ENCODE measurements at regions not wholly inside any gene's neighbourhood (a gene's known extent, or its start where the extent isn't known, plus 50 kb on each side); places are given as distances from the start of the nearest gene placed in this dataset.

DNA sequence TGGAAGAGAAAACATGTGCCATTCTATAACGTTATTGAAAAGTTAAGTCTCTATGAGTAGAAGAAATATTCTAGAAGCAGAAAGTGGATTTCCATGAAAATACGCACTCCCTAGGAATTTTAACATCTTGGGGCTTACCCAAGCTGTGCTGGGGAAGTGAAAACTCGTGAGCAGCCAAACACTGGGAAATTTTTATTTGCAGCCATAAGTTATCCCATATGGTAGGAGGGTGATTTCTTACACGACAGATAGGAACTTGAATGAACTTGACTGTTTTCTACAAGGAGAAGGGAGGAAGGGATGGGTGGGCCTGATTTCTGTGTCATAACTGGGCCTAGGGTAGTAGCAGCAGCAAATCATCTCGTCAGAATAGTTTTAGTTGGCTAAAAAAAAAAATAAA lies 272.6 kb downstream of the ETAA1 start:
- Histone ChIP-seq H3K27me3 (ENCODE audit: low read depth) (no peaks in the 10 kb centered on the region; the same call in 1 of the 2 replicates), H3K4me3 (no peak overlapping the region), H3K9me3 (no peaks in the 10 kb centered on the region), H3K36me3 (replicated peaks) (no peaks in the 10 kb centered on the region), H3K4me1 (no peaks in the 10 kb centered on the region)
- no peak for DNase-seq (ENCODE audit: low spot score in 2 of 2)
- in situ Hi-C loops (cut with MboI; ENCODE audit: low sequenced_read_pairs): no loop called here

DNA sequence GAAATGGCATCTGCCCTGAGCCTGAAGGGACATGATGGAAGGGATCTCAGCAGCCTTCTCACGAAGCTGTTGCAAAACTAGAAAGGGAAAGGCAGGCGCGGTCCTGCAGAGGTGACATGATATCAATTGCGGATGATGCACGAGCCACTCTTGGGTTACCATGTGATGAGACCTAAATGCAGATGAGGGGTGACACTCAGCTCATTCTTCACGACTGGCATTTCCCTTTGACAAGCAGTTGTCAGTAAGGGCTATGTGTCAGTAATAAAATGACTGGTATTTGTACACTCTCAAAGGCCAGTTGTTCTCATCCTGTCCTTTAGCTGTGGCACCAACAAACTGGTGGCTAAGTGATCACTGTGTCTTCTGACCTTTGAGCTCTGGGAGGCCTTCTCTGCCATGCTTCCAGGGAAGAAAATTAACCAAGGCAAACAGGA lies 273.6 kb downstream of the ETAA1 start:
- H3K27me3 ChIP-seq (ENCODE audit: low read depth): no peaks in the 10 kb centered on the region; the same call in 1 of the 2 replicates
- no peak overlapping the region for H3K4me3 ChIP-seq
- in situ Hi-C loops (cut with MboI; ENCODE audit: low sequenced_read_pairs): no loop called here
- no peaks in the 10 kb centered on the region for H3K36me3 ChIP-seq (replicated peaks)
- no peaks in the 10 kb centered on the region for H3K9me3 ChIP-seq
- no peak for DNase-seq (ENCODE audit: low spot score in 2 of 2)
- no peaks in the 10 kb centered on the region for H3K4me1 ChIP-seq

DNA sequence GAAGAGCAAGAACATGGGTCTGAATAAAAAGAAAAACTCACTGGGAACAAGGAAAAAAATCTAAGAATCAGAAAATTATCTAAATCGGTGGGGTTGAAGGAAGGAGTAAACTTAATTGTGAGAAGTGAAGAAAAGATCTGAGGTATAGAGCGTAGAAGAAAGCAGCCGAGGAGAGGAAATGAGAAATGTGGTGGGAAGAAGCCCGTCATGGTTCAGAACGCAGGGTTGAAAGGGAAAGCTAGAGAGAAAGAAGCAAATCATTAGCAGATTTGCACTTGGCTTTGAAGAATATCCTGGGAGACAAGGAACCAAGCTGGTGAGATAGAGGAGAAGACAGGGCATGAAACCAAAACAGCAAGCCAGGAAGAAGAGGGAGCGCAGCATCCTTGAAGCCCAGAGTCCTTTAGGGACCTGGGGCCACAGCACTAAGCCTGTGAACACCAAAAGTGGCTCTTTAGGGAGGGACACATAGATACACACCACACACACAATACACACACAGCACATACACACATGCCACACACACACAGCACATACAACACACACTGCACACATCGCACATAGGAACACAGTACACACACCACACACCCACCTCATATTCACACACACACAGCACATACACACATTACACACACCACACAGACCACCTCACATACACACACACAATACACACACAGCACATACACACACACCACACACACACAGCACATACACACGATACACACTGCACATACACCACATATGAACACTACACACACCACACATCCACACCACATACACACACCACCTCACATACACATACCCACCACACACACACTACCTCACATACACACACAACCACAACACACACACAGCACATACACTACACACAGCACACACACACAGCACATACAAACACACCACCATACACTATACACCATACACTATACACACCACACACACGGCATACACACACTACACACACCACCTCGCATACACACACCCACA lies 274.6 kb downstream of the ETAA1 start:
- H3K27me3 ChIP-seq (ENCODE audit: low read depth): no peaks in the 10 kb centered on the region; the same call in 1 of the 2 replicates
- in situ Hi-C loops (cut with MboI; ENCODE audit: low sequenced_read_pairs): no loop called here
- no peak for DNase-seq (ENCODE audit: low spot score in 2 of 2)
- no peak overlapping the region for H3K4me3 ChIP-seq
- no peaks in the 10 kb centered on the region for H3K4me1 ChIP-seq
- H3K9me3 ChIP-seq: no peaks in the 10 kb centered on the region
- no peaks in the 10 kb centered on the region for H3K36me3 ChIP-seq (replicated peaks)

DNA sequence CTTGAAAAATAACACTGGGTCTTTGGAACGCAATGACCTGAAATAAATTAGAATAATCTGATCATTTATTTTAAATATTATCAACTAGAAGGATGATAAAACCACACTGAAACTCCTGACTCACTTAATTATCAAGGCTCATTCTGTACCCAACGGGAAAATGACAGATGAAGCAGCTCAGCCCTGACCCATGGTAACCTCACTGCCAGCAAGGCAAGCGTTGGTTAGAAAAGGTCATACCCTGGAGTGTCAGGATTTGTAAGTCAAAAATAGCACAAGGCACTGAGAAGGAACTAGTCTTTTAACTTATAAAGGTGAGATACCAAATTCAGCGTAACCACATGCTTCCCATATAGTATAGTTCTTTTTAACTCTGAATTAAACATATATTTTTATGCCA lies 277.5 kb downstream of the ETAA1 start:
- Histone ChIP-seq H3K4me1 (no peaks in the 10 kb centered on the region), H3K36me3 (replicated peaks) (no peaks in the 10 kb centered on the region), H3K4me3 (no peak overlapping the region), H3K9me3 (no peaks in the 10 kb centered on the region), H3K27me3 (ENCODE audit: low read depth) (no peaks in the 10 kb centered on the region; the same call in 1 of the 2 replicates)
- in situ Hi-C loops (cut with MboI; ENCODE audit: low sequenced_read_pairs): no loop called here
- no peak for DNase-seq (ENCODE audit: low spot score in 2 of 2)

DNA sequence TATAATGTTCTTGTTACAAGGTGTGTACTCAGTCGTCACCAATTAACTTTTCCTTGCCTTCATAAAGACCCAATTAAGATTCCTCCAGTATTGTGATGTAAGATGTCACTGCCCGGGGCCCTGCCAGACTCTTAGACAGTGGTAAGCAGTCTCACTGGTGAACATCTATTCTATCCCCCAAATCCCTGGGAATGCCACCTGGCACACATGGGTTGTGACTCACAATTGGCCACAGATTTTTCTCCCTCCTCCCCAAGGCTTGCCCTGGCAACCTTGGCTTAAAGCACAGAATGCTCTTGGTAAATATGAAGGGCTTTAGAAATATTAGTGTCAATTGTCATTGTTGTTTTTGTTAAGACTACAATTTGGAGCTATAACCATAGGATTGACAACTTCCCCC lies 287.9 kb downstream of the ETAA1 start:
- DNase-seq (ENCODE audit: low spot score in 2 of 2): no peak
- in situ Hi-C loops (cut with MboI; ENCODE audit: low sequenced_read_pairs): no loop called here
- Histone ChIP-seq H3K4me3 (no peak overlapping the region), H3K9me3 (no peaks in the 10 kb centered on the region), H3K27me3 (ENCODE audit: low read depth) (no peaks in the 10 kb centered on the region), H3K4me1 (no peaks in the 10 kb centered on the region), H3K36me3 (replicated peaks) (no peaks in the 10 kb centered on the region)

DNA sequence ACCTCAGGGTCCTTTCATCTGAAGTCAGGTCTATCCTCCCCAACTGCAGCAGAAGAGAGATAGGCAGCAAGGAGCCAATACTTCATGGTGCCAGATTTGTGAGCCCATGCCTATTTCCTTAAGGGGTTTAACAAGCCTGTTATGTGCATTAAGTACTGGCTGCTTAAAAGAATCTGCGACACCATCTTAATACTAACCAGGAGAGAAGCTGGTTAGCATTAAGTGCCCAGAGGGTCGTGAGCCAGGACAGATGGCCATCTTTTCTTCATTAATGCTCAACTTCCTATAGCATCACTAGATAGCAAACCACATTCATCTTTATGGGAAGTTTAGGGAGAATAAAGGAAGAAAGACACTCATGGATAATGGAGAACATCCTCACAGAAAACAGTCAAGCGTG lies 289.1 kb downstream of the ETAA1 start:
- H3K4me3 ChIP-seq: no peak overlapping the region
- no peaks in the 10 kb centered on the region for H3K4me1 ChIP-seq
- H3K9me3 ChIP-seq: no peaks in the 10 kb centered on the region
- in situ Hi-C loops (cut with MboI; ENCODE audit: low sequenced_read_pairs): no loop called here
- no peak for DNase-seq (ENCODE audit: low spot score in 2 of 2)
- H3K27me3 ChIP-seq (ENCODE audit: low read depth): no peaks in the 10 kb centered on the region
- no peaks in the 10 kb centered on the region for H3K36me3 ChIP-seq (replicated peaks)

DNA sequence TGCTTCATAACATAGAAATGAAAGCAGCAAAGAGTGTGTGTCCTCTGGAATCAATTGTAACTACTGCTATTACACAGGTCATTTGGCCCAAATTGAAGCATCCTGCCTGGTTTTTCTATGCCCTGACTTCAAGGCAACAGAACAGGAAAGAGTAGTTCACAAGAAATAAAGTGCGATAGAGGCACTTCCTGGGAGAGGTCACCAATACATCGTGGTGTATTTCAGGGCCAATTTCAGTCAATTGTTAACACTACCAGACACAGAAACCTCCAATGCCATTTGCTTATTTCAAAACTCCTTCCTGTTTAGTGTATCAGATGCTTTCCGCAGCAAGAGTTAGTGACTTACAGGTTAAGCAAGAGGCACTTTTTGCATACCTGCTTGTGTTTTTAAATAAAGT lies 292.1 kb downstream of the ETAA1 start:
- in situ Hi-C loops (cut with MboI; ENCODE audit: low sequenced_read_pairs): no loop called here
- Histone ChIP-seq H3K4me3 (no peak overlapping the region), H3K4me1 (no peaks in the 10 kb centered on the region), H3K27me3 (ENCODE audit: low read depth) (no peaks in the 10 kb centered on the region), H3K9me3 (no peaks in the 10 kb centered on the region), H3K36me3 (replicated peaks) (no peaks in the 10 kb centered on the region)
- no peak for DNase-seq (ENCODE audit: low spot score in 2 of 2)

DNA sequence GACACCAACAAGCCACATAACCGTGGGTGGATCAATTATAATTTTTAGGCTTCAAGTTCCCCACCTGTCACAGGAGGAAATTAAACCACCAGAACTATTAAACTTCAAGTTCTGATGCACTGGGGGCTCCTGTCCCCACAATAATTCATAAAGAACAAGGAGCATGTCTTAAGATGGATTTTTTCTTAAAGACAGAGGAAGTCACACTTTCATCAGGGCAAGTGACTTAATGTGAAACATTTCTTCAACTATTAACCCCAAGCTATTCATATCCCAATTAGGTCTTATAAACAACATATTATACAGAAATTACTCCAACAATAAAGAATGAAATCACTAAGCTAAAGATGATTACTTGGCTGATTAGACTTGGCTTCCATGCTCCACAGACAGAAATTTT lies 292.5 kb downstream of the ETAA1 start:
- no peaks in the 10 kb centered on the region for H3K9me3 ChIP-seq
- H3K27me3 ChIP-seq (ENCODE audit: low read depth): no peaks in the 10 kb centered on the region
- H3K4me3 ChIP-seq: no peak overlapping the region
- no peak for DNase-seq (ENCODE audit: low spot score in 2 of 2)
- H3K36me3 ChIP-seq (replicated peaks): no peaks in the 10 kb centered on the region
- in situ Hi-C loops (cut with MboI; ENCODE audit: low sequenced_read_pairs): no loop called here
- H3K4me1 ChIP-seq: no peaks in the 10 kb centered on the region

DNA sequence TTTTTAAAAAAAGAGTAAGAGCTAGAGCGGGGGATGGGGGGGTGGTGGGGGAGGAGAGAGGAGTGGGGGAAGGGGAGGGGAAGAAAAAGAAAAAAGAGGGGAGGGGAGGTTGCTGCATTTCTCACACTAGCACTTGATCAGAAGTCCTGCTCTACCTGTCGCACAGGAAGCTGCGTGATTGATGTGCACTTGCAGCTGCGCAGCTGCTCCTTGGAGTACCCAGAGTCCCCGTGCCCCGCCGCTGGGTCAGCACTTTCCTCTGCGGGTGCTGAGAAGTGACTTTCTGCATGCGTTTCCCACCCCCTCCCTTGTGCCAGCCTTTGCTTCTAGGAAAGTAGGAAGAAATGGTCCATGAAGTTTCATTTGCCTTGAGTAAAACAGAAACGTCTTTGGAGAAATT lies 297.3 kb downstream of the ETAA1 start:
- DNase-seq (ENCODE audit: low spot score in 2 of 2): no peak
- H3K9me3 ChIP-seq: no peaks in the 10 kb centered on the region
- H3K27me3 ChIP-seq (ENCODE audit: low read depth): no peaks in the 10 kb centered on the region
- in situ Hi-C loops (cut with MboI; ENCODE audit: low sequenced_read_pairs): no loop called here
- no peak overlapping the region for H3K4me3 ChIP-seq
- no peaks in the 10 kb centered on the region for H3K36me3 ChIP-seq (replicated peaks)
- no peaks in the 10 kb centered on the region for H3K4me1 ChIP-seq

DNA sequence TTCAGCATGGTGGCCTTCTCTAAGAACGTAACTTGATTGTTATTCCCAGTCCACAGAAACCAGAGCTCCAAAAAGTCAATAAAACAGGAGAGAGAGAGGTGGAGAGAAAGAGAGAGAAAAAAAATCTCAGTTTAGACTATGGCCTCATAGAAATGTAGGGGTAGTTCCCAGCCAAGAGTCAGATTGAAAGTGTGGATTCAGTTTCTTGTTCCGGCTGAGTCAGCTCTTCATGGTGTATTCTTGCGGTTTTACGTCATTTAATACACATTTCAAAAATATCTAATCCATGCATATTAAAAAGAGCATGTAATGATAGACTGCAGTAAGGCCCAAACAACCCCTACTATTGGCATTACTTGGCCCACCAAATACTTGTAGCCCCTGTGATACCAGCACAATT lies 303.9 kb downstream of the ETAA1 start:
- Histone ChIP-seq H3K4me1 (no peaks in the 10 kb centered on the region), H3K4me3 (no peak overlapping the region), H3K36me3 (replicated peaks) (no peaks in the 10 kb centered on the region), H3K9me3 (no peaks in the 10 kb centered on the region), H3K27me3 (ENCODE audit: low read depth) (no peaks in the 10 kb centered on the region)
- in situ Hi-C loops (cut with MboI; ENCODE audit: low sequenced_read_pairs): no loop called here
- DNase-seq (ENCODE audit: low spot score in 2 of 2): no peak

DNA sequence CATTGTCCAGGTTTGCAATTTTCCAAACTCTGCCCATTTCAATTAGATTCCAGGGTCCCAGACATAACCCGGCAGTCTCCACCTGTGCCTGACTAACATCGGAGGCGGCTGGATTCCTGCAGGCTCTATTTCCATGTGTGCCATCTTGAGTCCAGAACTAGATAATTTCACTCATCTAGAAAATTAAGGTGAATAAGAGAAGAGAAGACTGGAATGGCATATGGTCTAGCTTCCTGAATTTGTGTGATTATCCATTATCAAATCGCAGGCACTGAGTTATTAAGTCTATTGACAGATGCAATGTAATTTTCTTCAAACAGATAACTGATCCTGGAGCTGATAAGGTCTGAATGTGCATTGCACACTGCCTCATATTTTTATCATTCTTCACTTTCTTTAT lies 305.2 kb downstream of the ETAA1 start:
- Histone ChIP-seq H3K9me3 (no peaks in the 10 kb centered on the region), H3K4me3 (no peak overlapping the region), H3K36me3 (replicated peaks) (no peaks in the 10 kb centered on the region), H3K27me3 (ENCODE audit: low read depth) (no peaks in the 10 kb centered on the region), H3K4me1 (no peaks in the 10 kb centered on the region)
- DNase-seq (ENCODE audit: low spot score in 2 of 2): no peak
- in situ Hi-C loops (cut with MboI; ENCODE audit: low sequenced_read_pairs): no loop called here

DNA sequence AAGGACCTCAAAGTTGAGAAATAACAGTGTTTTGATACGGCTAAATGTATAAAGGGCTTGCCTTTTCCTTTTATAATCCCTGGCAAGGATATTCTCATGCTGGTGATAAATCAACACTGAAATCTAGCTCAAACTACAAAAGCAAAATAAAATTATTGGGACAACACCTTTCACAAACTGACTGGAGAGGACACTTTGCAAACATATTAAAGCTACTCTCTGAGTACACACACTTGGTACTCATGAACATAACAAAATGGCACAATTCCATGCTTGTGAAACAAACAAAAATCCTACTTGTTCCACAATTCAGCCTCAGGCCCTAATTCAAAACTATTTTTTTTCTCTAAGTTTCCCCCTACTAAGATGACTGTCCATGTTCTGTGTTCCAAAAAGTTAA lies 305.8 kb downstream of the ETAA1 start:
- Histone ChIP-seq H3K27me3 (ENCODE audit: low read depth) (no peaks in the 10 kb centered on the region), H3K4me3 (no peak overlapping the region), H3K4me1 (no peaks in the 10 kb centered on the region), H3K9me3 (no peaks in the 10 kb centered on the region), H3K36me3 (replicated peaks) (no peaks in the 10 kb centered on the region)
- in situ Hi-C loops (cut with MboI; ENCODE audit: low sequenced_read_pairs): no loop called here
- DNase-seq (ENCODE audit: low spot score in 2 of 2): no peak

DNA sequence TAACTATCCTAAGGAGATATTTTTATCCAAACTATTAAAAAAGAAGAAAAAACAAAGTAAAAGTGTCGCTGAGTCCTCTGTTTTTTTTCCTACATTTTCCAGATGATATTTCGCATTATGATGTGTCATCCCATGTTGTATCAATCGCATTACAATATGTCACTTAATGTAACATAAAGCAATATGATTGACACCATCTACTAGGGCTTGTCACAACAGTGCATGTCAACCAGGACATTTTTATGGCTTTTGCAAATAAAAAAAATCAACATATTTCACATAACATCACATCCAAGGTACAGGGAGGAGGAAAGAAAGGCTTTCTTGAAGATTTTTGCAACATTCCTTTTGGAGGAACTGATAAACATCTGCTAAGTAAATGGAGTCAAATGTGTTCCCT lies 308.9 kb downstream of the ETAA1 start:
- Histone ChIP-seq H3K9me3 (no peaks in the 10 kb centered on the region), H3K36me3 (replicated peaks) (no peaks in the 10 kb centered on the region), H3K4me1 (no peaks in the 10 kb centered on the region), H3K4me3 (no peak overlapping the region), H3K27me3 (ENCODE audit: low read depth) (no peaks in the 10 kb centered on the region)
- DNase-seq (ENCODE audit: low spot score in 2 of 2): no peak
- in situ Hi-C loops (cut with MboI; ENCODE audit: low sequenced_read_pairs): no loop called here

DNA sequence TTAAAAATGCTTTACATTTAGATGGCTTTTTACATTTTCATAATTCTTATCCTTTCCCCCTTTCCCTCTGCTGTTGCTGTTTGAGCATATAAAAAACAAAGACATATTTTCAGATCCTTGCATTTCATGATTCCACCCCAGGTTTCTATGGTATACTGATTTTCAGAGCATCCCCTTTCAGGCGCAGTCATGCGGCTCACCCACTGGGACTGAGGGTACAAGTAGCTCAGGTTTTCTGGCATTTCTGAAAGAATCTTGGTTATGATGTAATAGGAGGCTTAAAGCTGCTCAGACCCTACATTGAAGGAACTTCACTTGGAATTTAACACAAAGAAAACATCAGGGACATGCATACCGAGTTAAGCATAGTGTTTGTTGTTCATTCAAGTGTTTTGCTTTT lies 310.8 kb downstream of the ETAA1 start:
- no peak overlapping the region for H3K4me3 ChIP-seq
- H3K9me3 ChIP-seq: no peaks in the 10 kb centered on the region
- H3K4me1 ChIP-seq: no peaks in the 10 kb centered on the region
- in situ Hi-C loops (cut with MboI; ENCODE audit: low sequenced_read_pairs): no loop called here
- no peaks in the 10 kb centered on the region for H3K27me3 ChIP-seq (ENCODE audit: low read depth)
- no peak for DNase-seq (ENCODE audit: low spot score in 2 of 2)
- no peaks in the 10 kb centered on the region for H3K36me3 ChIP-seq (replicated peaks)
